MM.1S (cell line): ENCODE measurements at regions not wholly inside any gene's neighbourhood (a gene's known extent, or its start where the extent isn't known, plus 50 kb on each side); places are given as distances from the start of the nearest gene placed in this dataset.

Source experiments
- DNase-seq: peaks from one replicate; pipeline ENCODE4 v3.0.0-alpha.2; 2015
- H2AFZ ChIP-seq: fragments of 300-600 bp; sonication (generic); 2 replicates; pipeline ENCODE4 v1.6.0; 2016; ENCODE audit warnings: antibody characterized with exemption, low read length
- H3F3A ChIP-seq: fragments of 300-600 bp; sonication (generic); 2 replicates; pipeline ENCODE4 v1.6.1; 2016; ENCODE audit warnings: mild to moderate bottlenecking, antibody characterized with exemption, low read length, moderate library complexity, mixed read lengths; ENCODE audit not compliant: insufficient read depth
- H3K27ac ChIP-seq: fragments of 300-600 bp; sonication (generic); 2 replicates; pipeline ENCODE4 v1.5.1; 2016; ENCODE audit warnings: mild to moderate bottlenecking, low read length
- H3K27me3 ChIP-seq: fragments of 300-600 bp; sonication (generic); replicated peaks from 2 replicates; pipeline ENCODE4 v1.6.0; 2016; ENCODE audit warnings: low read length; ENCODE audit not compliant: insufficient read depth
- H3K36me3 ChIP-seq: fragments of 300-600 bp; sonication (generic); replicated peaks from 2 replicates; pipeline ENCODE4 v1.6.1; 2016; ENCODE audit warnings: mild to moderate bottlenecking, low read length, mixed read lengths; ENCODE audit not compliant: insufficient read depth
- H3K4me1 ChIP-seq: fragments of 300-600 bp; sonication (generic); 2 replicates; pipeline ENCODE4 v1.6.1; 2016; ENCODE audit warnings: low read length, mixed read lengths
- H3K4me2 ChIP-seq: fragments of 300-600 bp; sonication (generic); 2 replicates; pipeline ENCODE4 v1.6.0; 2016; ENCODE audit warnings: low read depth, low read length
- H3K4me3 ChIP-seq: fragments of 300-600 bp; sonication (generic); 2 replicates; pipeline ENCODE4 v1.5.1; 2016; ENCODE audit warnings: low read length, mixed read lengths
- H3K79me2 ChIP-seq: fragments of 300-600 bp; sonication (generic); 2 replicates; pipeline ENCODE4 v1.6.1; 2016; ENCODE audit warnings: mixed run types, low read length, mixed read lengths
- H3K9ac ChIP-seq: fragments of 300-600 bp; sonication (generic); 2 replicates; pipeline ENCODE4 v1.6.1; 2016; ENCODE audit warnings: low read length, mixed read lengths
- H3K9me2 ChIP-seq: fragments of 300-600 bp; sonication (generic); replicated peaks from 2 replicates; pipeline ENCODE4 v1.6.1; 2016; ENCODE audit warnings: mild to moderate bottlenecking, low read length, mixed read lengths; ENCODE audit not compliant: insufficient read depth
- H3K9me3 ChIP-seq: fragments of 300-600 bp; sonication (generic); replicated peaks from 2 replicates; pipeline ENCODE4 v1.6.1; 2016; ENCODE audit warnings: mild to moderate bottlenecking, low read length, mixed read lengths; ENCODE audit not compliant: insufficient read depth
- H4K20me1 ChIP-seq: fragments of 300-600 bp; sonication (generic); 2 replicates; pipeline ENCODE4 v1.6.1; 2016; ENCODE audit warnings: mild to moderate bottlenecking, low read length, moderate library complexity, mixed read lengths; ENCODE audit not compliant: insufficient read depth
- CTCF ChIP-seq: fragments of 300-600 bp; sonication (generic); IDR thresholded peaks from 2 replicates; pipeline ENCODE4 v1.5.1; 2016; ENCODE audit warnings: antibody characterized with exemption, low read length, mixed read lengths
- EZH2 ChIP-seq: fragments of 300-600 bp; sonication (generic); optimal IDR thresholded peaks from 2 replicates; pipeline ENCODE3; 2017; ENCODE audit warnings: low read depth, mild to moderate bottlenecking, antibody characterized with exemption, low read length, mixed read lengths
- EZH2phosphoT487 ChIP-seq: fragments of 300-600 bp; sonication (generic); IDR thresholded peaks from 2 replicates; pipeline ENCODE4 v1.6.1; 2018; ENCODE audit warnings: antibody characterized with exemption, low read length

GRCh38 chr12:28966046-28966780 lies 182.9 kb upstream of the FAR2 start:
- Histone ChIP-seq H3K27me3 (no peaks in the 10 kb centered on the region), H3K4me2 (no peak overlapping the region), H3K79me2 (no peaks in the 10 kb centered on the region), H2AFZ (no peak overlapping the region), H3K36me3 (no peaks in the 10 kb centered on the region), H3K4me1 (peaks cover 4% of the 10 kb centered on the region; the same call in 1 of the 2 replicates), H3K27ac (no peak overlapping the region), H3F3A (no peaks in the 10 kb centered on the region), H3K9ac (no peak overlapping the region), H3K4me3 (no peak overlapping the region), H3K9me3 (no peaks in the 10 kb centered on the region), H3K9me2 (no peaks in the 10 kb centered on the region), H4K20me1 (no peaks in the 10 kb centered on the region)
- TF ChIP-seq EZH2 (no peak), EZH2phosphoT487 (no peak), CTCF (no peak)
- DNase-seq = no peak

GRCh38 chr12:28967426-28967825 lies 181.7 kb upstream of the FAR2 start:
- no peak overlapping the region for H3K27ac ChIP-seq
- no peaks in the 10 kb centered on the region for H4K20me1 ChIP-seq
- H3K27me3 ChIP-seq = no peaks in the 10 kb centered on the region
- DNase-seq = no peak
- H3K9ac ChIP-seq = no peak overlapping the region
- no peaks in the 10 kb centered on the region for H3K36me3 ChIP-seq
- H3K9me3 ChIP-seq = no peaks in the 10 kb centered on the region
- H3K79me2 ChIP-seq = no peaks in the 10 kb centered on the region
- no peaks in the 10 kb centered on the region for H3K4me1 ChIP-seq
- H2AFZ ChIP-seq = no peak overlapping the region
- no peak overlapping the region for H3K4me2 ChIP-seq
- H3F3A ChIP-seq = no peaks in the 10 kb centered on the region
- TF ChIP-seq EZH2phosphoT487 = no peak
- no peak for TF ChIP-seq EZH2
- no peak for TF ChIP-seq CTCF
- no peaks in the 10 kb centered on the region for H3K9me2 ChIP-seq
- no peak overlapping the region for H3K4me3 ChIP-seq

- no peak overlapping the region for H3K9ac ChIP-seq
- no peaks in the 10 kb centered on the region for H3K36me3 ChIP-seq
- no peaks in the 10 kb centered on the region for H3K4me1 ChIP-seq
- H4K20me1 ChIP-seq = no peaks in the 10 kb centered on the region
- H3K9me2 ChIP-seq = no peaks in the 10 kb centered on the region
- no peak for DNase-seq
- TF ChIP-seq CTCF (no peak), EZH2 (no peak), EZH2phosphoT487 (no peak)
- no peaks in the 10 kb centered on the region for H3K9me3 ChIP-seq
- H3K79me2 ChIP-seq = no peaks in the 10 kb centered on the region
- H2AFZ ChIP-seq = no peak overlapping the region
- H3K4me3 ChIP-seq = no peak overlapping the region
- no peaks in the 10 kb centered on the region for H3K27me3 ChIP-seq
- no peaks in the 10 kb centered on the region for H3F3A ChIP-seq
- no peak overlapping the region for H3K4me2 ChIP-seq
- no peak overlapping the region for H3K27ac ChIP-seq
These were observed 175.6 kb upstream of the FAR2 start for GRCh38 chr12:28973491-28973890.
